GM21515 (cell line): ENCODE measurements at regions not wholly inside any gene's neighbourhood (a gene's known extent, or its start where the extent isn't known, plus 50 kb on each side); places are given as distances from the start of the nearest gene placed in this dataset.

Experiments used
- ATAC-seq: cut with Tn5 transposase; IDR thresholded peaks from one replicate; pipeline ENCODE4 v1.9.1; 2021; ENCODE audit not compliant: unreplicated experiment

DNA sequence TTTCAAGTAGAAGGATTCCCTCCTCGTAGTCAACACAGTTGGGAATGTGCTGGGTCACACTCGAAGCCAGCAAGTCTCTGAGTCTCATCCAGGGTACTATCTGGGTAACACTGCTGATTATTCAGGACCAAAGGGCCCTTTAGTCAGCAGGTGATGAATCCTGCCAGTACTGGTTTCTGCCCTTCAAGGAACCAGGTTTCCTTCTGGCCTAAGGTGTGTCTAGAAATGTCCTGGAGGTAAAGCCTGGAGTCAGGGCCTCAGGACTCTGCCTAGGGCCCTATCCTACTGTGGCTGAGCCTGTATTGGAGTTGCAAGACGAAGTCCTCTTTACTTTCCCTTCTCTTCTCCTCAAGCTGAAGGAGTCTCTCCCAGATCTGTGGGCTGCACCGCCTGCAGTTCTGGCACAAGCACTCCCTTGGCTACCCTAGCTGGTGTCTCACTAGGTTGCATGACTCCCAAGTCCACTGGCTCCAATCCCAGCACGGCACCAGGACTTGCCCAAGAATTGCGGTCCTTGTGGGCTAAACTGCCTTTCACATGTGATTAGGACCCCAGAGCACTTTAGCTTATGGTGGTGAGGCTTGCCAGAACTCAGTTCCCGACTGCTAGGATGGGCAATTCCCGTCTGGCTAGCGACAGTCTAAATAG lies 193.7 kb upstream of the PDE3A start:
- no peak for ATAC-seq

DNA sequence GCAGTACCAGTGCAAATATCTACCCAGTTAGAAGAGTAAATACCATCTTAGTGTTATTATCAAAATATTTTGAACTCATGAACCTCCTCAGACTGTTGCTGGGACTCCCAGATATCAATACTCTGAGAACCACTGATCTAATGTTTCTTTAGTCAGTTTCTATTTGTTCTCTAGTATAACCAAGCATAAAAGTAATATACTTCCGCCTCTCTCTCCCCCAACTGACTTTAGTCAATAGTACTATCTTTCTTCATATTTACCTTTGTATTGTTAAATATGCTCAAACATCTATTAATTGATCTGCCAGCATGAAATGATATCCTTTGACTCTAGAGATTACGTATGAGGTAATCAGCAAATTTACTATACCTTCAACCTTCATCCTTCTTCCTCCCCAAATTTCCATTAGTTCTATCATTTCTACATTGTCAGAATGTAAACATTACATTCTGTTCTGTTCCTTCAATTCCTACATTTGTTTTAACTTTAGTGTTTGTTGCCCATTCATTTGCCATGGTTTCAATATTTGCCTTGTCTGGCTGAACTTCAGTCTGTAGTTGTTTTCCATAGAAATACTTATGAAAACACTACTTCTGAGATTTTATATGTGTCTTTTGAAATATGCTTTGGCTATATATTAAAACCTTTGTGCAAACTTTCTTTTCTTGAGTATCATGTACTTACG lies 192.5 kb upstream of the PDE3A start:
- ATAC-seq, result no peak

DNA sequence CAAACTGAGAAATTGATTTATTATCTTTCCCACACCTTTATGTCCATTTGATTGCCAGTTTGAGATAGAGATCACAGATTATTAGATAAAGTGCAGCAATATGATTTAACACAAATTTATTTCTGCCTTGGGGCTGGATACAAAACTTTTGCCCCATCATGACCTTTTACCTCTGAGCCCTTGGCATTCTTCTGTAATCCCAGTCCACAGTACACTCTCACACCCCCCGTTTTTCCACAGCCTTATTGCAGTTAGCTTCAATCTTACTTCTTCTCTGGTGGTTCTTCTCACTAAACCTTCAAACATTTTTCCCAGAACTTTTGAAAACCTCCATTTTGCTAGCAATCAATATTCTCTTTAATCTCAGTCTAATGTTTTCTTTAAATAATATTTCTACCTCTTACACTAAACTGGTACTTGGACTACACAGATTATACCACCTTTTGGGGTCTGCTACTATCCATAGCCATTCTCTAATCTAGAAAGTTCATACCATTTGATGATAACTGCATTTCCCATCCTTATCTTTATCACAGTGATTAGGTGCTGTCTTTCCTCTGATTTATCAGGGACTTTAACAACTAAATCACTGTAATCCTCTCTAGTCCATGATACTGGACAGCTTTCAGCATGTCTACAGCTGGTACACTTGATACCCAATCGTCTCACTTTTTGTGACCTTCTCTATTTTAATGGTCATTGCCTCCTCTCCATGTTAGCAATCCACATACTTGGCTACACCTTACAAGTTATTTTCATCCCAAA lies 186.7 kb upstream of the PDE3A start:
- ATAC-seq, result no peak

DNA sequence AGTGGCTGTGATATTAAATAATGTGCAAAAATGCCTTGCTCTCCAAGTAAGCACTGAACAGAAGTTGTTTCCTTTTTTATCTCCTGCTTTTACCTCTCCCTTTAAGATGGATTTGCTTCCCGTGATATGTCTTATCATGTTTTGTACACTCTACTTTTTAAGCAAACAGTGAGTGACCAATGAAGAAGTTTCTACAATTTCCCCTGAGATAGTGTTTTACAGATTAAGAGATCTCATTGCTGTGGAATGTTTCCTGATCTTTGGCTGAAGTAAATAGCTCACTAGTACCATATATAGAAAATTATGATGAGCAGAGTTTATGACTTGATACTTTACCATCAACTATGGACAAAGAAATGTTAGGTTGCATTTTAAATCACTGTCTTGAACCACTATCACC lies 184.8 kb upstream of the PDE3A start:
- ATAC-seq, result no peak

DNA sequence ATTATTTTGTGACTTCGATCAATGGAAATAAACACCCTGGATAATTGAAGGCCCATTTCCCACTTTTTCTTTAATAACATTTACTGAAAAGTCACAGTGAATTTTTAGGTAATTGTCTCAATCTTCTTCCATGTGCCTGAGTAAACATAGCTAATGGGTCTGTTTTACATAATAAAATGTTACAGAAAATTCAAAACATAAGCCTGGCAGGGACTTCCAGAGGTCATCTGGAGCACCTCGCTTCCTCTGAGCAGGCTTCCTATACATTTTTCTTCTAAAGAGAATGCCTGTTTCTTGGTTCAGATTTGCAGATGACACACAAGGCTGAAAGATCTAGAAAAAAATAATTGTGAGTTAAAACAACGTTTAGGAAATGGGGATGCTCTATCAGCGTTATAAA lies 183.8 kb upstream of the PDE3A start:
- no peak for ATAC-seq

DNA sequence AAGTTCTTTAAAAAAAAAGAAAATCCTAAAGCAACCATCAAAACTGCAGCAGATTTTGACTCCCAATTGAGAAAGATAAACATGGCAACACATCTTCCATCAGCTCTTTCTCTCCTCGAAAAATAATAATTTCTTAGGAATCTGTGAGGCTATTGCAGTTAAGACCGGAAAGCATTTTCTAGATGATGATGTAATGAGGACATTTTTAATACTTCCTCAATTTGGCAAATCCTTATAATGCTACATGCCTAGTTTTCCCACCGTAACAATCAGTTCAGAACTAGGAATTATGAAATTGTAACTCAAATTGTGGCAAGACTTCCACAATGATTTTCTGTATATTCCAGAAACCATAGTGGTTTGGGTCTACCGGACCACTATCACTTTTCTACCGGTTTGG lies 180.9 kb upstream of the PDE3A start:
- ATAC-seq, result no peak

DNA sequence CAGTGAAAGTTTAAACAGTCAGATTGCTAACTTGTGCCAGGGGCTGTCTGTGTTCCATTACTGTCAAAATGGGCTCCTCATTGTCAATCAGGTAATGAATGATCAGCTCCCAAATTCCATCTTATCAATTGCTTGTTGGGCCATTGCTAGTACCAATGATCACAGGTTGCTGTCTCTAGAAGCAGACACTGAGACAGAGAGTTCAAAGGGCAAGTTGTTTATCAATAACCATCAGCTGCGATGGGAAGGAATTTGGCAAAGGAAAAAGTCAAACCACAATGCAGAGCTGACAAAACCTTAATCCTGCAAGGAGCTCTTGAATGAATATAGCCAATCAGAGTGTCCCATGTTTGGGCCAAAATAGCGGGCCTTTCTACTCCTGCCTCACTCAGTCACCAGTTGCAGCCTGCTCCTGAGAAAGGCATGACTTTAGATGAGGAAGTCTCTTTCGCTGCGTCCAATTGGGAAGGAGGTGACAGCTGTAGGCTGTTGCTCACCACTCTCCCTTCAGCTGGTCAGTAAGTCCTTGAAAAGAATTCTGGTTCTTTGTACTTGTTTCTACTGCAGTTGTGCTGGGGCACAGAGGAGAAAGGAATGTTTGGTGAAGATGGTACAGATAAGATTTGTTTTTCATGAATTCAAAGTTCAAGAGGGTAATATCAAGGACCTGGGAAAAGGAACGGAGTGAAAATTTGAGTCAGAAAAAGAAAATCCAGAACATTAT lies 179.2 kb upstream of the PDE3A start:
- ATAC-seq, result no peak

DNA sequence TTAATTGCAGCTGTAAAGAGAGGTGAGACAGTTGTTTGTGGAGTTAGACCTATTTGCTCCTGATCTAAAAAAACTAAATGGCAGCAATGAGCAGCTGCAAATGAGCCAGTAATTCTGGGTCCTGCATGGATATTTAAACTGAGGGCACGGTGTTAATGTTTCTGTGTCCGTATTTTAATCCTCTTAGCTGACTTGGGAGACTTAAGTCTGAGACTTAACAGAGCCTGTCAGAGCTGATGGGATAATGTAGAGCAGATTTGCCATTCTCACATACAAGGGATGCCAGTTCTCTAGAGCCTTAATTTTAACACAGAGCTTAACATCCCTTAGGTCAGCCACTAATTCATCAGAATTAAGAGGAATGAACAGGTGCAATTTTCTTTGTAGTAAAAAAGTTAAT lies 178.6 kb upstream of the PDE3A start:
- no peak for ATAC-seq

DNA sequence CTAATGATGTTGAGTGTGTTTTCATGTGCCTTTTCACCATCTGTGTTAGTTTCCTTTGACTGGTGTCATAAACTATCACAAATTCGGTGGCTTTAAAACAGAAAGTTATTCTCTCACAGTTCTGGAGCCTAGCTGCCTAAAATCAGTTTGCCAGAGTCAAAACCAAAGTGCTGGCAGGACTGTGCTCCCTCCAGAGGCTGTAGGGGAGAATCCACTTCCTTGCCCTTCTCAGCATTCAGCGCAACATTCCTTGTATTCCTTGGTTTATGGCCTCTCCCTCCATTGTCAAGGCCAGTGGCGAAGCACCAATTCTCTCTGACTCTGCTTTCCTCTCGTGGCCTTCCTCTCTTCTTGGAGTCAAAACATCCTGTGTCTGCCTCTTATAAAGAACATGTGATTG lies 174.2 kb upstream of the PDE3A start:
- ATAC-seq, result no peak

DNA sequence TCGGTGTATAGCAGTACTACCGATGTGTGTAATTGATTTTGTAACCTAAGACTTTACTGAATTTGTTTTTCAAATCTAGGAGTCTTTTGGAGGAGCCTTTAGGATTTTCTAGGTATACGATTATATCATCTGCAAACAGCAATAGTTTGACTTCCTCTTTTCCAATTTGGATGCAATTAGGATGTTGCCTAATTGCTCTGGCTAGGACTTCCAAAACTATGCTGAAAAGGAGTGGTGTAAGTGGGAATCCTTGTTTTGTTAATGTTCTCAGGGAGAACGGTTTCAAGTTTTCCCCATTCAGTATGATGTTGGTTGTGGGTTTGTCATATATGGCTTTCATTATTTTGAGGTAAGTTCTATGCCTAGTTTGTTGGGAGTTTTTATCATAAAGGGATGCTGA lies 171.6 kb upstream of the PDE3A start:
- ATAC-seq, result no peak

DNA sequence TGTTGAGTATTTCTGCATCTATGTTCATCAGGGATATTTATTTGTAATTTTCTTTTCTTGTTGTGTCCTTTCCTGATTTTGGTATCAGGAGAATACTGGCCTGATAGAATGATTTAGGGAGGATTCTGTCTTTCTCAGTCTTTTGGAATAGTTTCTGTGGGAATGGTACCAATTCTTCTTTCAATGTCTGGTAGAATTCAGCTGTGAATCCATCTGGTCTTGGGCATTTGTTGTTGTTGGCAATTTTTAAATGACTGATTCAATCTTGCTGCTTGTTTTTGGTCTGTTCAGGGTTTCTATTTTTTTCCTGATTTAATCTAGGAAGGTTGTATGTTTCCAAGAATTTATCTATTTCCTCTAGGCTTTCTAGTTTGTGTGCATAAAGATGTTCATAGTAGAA lies 170.9 kb upstream of the PDE3A start:
- ATAC-seq, result no peak

DNA sequence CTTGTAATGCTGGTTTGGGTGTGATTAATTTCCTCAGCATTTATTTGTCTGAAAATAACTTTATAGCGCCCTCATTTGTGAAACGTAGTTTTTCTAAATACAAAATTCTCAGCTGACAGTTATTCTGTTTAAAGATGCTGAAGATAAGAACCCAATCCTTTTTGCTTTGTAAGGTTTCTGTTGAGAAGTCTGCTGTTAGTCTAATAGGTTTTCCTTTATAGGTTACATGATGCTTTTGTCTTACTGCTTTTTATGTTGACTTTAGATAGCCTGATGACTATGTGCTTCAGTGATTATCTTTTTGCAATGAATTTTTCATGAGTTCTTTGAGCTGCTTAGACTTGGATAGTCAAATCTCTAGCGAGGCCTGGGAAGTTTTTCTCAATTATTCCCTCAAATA lies 168.6 kb upstream of the PDE3A start:
- no peak for ATAC-seq

DNA sequence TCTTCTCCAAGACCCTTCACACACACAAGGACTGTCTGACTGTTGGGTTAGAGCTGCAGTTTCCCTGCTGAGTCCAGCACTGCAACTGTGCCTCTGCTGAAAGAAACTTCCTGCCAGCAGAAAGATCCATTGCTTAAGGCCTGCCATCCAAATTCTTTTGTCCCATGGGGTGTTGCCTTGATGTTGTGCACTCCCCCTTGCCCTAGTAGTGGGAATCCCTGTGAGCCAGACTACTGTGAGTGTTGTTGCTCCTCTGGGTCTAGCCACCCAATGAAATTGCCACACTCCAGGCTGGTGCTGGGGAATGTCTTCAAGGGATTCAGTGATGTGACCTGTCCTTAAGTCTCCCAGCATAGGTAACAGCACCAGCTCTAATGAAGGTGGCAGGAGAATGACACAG lies 166.6 kb upstream of the PDE3A start:
- ATAC-seq, result no peak

DNA sequence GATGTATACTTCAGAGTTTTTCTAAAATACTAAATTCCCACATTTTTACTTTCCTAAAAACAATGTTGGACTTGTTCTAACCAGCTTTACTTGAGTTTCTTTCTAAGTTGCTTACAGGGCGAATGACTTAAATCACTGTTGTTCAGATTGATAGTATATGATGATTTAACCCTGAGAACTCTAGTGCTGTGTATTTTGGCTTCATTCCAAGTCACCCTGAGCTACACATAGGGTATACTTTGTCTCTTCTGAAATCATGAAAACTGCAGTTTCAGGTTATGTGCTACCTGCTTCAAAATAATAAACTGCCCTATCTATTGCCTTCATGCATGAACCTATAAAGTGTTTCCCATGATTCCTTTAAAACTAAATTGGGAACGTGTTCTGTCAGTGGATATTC lies 162.5 kb upstream of the PDE3A start:
- ATAC-seq, result no peak

DNA sequence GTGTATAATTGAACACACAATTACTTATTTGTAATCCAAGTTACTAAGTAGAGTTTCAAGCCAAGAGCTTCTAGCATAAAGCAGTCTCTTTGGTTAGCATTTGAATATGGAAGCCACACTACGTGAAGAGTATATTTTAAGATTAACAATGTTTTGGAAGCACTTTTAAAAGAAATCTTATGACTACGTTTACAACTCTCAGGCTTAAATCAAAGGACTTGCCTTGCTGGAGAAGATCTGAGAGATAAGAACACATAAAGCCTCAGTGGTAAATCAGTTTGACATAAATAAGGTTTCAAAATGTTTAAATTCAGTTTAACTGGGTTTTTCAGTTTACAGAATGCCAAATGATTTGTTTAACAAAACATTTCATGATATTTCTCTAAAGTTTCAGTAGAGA lies 161.9 kb upstream of the PDE3A start:
- ATAC-seq, result no peak

DNA sequence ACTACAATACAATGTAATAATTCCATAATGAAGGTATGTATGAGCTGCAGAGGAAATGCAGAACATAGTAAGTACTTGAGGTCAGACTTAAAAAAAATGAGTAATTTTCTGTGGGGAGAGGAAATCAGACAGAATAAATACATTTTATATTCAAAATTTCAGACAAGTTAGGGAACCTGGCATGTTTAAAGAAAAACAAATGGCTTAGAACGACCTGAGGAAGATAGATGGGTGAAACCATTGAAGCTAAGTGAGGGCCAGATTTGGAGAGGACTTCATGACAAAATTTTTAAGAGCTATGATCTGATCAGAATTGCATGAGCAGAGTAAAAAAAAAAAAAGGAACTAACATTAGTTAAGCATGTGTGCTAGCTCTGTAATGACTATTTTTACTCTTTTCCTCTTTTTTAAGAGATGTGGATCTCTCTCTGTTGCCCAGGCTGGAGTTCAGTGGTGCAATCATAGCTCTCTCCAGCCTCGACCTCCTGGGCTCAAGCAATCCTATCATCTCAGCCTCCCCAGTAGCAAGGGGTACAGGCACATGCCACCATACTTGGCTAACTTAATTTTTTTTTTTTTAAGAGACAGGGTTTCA lies 157.6 kb upstream of the PDE3A start:
- no peak for ATAC-seq

DNA sequence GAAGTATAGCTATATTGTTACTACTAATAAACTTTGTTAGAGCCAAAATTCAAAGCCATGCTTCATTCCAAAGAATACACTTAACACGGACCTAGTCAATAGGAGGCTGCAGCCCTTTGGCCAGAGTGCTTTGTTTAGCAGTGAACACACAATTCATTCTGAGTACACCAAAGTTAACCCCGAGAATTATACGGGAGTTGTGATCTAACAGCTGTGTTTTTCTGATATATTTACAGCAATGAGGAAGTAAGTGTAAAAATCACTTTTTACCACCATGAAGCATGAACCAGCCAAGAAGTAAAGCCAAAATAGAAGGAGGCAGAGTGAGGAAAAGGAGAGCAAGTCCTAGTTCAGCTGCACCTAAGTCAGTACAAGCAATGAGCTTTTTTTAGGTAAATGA lies 156.8 kb upstream of the PDE3A start:
- ATAC-seq, result no peak

DNA sequence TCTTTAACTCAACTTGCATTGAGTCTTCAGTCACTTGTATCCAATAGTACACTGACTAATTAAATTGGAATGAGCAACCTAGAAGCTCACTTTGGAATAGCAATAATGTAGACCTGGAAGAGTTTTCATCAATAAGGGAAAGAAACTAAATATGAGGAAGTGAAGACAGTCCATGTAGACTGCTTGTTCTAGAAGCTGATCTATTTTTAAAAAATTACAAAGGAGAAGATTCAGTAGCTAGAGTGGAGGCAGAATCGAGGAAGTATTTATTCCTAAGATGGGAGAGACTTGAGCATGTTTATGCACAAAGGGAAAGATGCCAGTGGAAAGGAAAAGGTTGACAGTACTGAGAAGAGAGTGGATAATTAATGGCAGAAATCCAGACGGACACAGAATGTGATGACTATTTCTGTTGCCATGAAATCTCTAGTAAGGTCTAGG lies 156.3 kb upstream of the PDE3A start:
- ATAC-seq, result no peak

DNA sequence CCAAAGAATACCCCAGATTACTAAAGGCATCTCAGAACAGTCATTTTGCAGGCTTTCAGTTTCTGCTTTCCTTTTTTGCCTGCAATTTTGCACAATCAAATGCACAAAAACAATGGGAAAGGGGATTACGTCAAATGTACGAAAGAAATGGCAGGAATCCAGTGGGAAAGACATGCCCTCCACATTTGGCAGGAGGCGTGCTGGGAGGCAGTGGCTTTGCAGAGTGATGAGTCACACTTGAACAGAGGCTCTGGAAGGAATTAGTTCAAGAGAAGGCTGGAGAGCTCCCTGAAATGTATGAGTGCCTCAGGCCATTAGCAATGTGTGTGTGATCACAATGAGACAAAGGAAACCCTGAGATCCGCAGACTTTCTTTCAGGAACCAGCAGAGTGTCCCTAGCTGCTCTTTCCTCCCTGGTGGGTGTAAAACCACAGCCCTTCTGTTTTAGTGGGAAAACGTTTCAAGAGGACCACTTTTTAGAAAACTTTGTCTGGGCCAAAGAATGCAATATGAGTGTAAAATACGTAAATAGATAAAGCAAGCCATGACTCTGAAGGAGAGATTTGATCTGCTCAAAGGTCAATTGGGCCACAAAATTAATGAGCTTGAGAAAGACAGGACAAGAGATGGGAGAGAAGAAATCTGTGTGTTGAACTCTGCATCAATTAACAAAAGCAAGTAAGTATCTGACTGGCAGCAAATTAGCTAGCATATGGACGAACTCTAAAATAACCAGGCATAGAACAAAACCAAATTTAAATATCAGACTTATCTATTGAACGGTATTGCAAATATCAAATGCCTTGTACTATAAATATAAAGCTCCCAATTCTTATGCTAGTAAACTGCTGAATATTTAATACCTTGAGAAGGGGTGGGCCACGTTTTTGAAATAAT lies 155.4 kb upstream of the PDE3A start:
- no peak for ATAC-seq
